B cell (primary cell): ENCODE measurements at regions not wholly inside any gene's neighbourhood (a gene's known extent, or its start where the extent isn't known, plus 50 kb on each side); places are given as distances from the start of the nearest gene placed in this dataset.

ENCODE experiments used
- CTCF ChIP-seq: fragments of 200-600 bp; IDR thresholded peaks from one replicate; pipeline ENCODE4 v1.8.0; 2022; ENCODE audit warnings: antibody characterized with exemption, mild to moderate bottlenecking
- EZH2 ChIP-seq: IDR thresholded peaks from 2 replicates; pipeline ENCODE4 v1.6.1; 2012; ENCODE audit warnings: borderline replicate concordance, low read depth, mild to moderate bottlenecking, moderate library complexity, low read length; ENCODE audit not compliant: insufficient read depth, poor library complexity, severe bottlenecking

GRCh38 chr2:55782528-55783173 lies 89.0 kb upstream of the PNPT1 start:
- TF ChIP-seq CTCF (no peak), EZH2 (no peak)
